HCT116 (cell line): ENCODE measurements at regions not wholly inside any gene's neighbourhood (a gene's known extent, or its start where the extent isn't known, plus 50 kb on each side); places are given as distances from the start of the nearest gene placed in this dataset.

Source experiments
- CEBPB ChIP-seq: IDR thresholded peaks from 2 replicates; pipeline ENCODE4 v1.6.1; 2012; ENCODE audit warnings: low read depth
- CTCF ChIP-seq, 3 experiments: fragments of 200-600 bp in 1 of 3; sonication (generic) in 1 of 3; IDR thresholded peaks in 2 of 3; conservative IDR thresholded peaks in 1 of 3; 2 replicates each; pipeline ENCODE4 v1.5.1; 2012 to 2017; ENCODE audit warnings: low read depth in 2 of 3, low read length in 2 of 3, antibody characterized with exemption in 1 of 3, borderline replicate concordance in 1 of 3, control low read depth in 1 of 3, mild to moderate bottlenecking in 1 of 3, mixed read lengths in 1 of 3, mixed run types in 1 of 3, moderate library complexity in 1 of 3; ENCODE audit not compliant: insufficient read depth in 1 of 3
- POLR2A ChIP-seq: IDR thresholded peaks from 2 replicates; pipeline ENCODE4 v1.7.0; 2011; ENCODE audit warnings: borderline replicate concordance; ENCODE audit not compliant: insufficient read depth, insufficient read length; ENCODE audit errors: extremely low read depth
- POLR2AphosphoS5 ChIP-seq: IDR thresholded peaks from 2 replicates; pipeline ENCODE4 v1.6.1; 2011; ENCODE audit warnings: mild to moderate bottlenecking, low read depth, low read length, moderate library complexity
- YY1 ChIP-seq: IDR thresholded peaks from 2 replicates; pipeline ENCODE4 v1.6.1; 2011; ENCODE audit warnings: low read length, low read depth, moderate library complexity, mild to moderate bottlenecking; ENCODE audit not compliant: insufficient replicate concordance; ENCODE audit errors: extremely low read depth

DNA sequence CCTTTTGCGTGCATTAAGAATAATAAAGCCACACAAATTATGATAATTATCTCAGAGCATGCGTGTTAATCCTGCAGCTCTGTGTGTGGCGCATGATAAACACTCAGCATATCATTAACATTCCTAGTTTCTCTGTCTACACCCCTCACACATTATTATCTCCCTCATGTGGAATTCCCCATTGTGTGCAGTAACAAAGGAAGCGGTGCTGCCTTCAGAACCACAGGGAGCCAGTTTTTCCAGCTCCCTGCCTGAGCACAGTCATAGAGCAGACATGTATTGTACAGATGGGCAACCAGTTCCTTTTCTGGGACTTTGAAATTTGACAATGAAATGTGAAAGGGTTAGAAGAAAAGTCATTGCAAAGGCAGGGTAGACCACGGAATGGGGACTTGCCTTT, 1365.5 kb upstream of the CDH9 start:
- TF ChIP-seq CTCF (IDR thresholded peaks at IDR 0.05 in 2 of 3, conservative IDR thresholded peaks at IDR 0.05 in 1 of 3; ENCODE audit: borderline replicate concordance in 1 of 3, insufficient read depth in 1 of 3, low read depth in 2 of 3, low read length in 2 of 3) (no peak), POLR2A (no peak), YY1 (no peak), CEBPB (no peak), POLR2AphosphoS5 (no peak)
